ENCODE measurements at regions not wholly inside any gene's neighbourhood (a gene's known extent, or its start where the extent isn't known, plus 50 kb on each side); places are given as distances from the start of the nearest gene placed in this dataset.
A peak's percentile ranks its signal among the peaks of the same experiment; 100 is the strongest.
"Not testable (repeated sequence)": the region's sequence is repeated elsewhere in the genome, so short reads cannot be mapped to it uniquely, and the experiment has no call there.

DNA sequence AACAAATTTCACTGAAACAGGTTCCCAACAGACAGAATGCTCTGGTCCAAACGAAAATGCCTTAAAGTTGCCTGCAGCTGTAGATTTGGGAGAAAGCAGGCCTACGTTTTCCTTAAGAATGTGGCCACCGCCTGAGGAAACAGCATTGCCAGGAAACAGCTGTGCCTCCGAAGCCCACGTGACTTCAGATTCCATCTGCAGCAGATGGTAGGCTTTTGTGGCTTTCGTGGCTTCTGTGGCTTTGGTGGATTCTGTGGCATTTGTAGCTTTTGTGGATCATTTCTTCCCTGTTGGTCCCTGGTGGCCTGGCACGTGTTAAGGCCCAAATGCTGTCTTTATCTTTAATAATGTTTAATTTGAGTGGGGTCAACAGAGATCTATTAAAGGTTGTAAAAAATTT is 222.9 kb downstream of the TTLL2 start:
- peak; percentile 8 for DNase-seq
- in situ Hi-C loops (cut with HindIII; ENCODE audit: low pct_ligation_motif_present, low pct_unique_long_range_greater_than_20kb, low sequenced_read_pairs) = no loop called here

DNA sequence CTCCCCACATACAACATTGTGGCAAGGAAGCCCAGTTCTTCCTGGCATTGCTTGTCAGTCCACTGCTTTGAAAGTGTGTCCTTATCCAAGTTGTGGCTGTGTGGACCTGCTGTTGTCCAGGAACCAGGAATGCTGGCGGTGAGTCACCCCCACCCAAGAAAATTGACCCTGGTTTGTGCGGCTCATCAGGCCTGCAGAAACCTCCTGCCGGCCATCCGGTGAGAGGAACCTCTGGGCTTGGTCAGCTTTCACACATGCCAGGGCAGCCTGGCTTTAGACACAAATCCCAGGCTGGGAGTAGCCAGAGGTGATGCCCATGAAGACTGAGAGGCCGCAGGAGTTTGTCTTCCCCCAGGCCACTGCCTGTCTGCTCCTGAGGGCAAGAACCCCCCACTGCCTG is 223.6 kb downstream of the TTLL2 start:
- DNase-seq = no peak
- in situ Hi-C loops (cut with HindIII; ENCODE audit: low pct_ligation_motif_present, low pct_unique_long_range_greater_than_20kb, low sequenced_read_pairs) = no loop called here

DNA sequence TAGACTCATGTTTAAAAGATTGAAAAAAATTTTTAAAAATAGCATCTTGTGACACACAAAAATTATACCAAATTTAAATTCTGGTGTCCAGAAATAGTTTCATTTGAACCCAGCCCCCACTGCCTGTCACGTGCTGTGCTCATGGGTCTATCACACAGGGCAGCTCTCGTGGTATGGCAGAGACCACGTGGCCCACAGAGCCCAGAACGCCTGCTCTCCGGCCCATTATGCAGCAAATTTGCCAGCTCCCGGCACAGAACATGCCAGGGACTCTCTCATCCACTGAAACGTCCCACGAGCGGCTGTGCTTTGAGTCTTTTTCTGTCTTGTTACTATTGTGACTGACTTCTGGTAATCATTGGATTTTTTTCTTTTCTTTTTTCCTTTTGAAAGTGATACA is 224.3 kb downstream of the TTLL2 start:
- no peak for DNase-seq
- in situ Hi-C loops (cut with HindIII; ENCODE audit: low pct_ligation_motif_present, low pct_unique_long_range_greater_than_20kb, low sequenced_read_pairs) = no loop called here

DNA sequence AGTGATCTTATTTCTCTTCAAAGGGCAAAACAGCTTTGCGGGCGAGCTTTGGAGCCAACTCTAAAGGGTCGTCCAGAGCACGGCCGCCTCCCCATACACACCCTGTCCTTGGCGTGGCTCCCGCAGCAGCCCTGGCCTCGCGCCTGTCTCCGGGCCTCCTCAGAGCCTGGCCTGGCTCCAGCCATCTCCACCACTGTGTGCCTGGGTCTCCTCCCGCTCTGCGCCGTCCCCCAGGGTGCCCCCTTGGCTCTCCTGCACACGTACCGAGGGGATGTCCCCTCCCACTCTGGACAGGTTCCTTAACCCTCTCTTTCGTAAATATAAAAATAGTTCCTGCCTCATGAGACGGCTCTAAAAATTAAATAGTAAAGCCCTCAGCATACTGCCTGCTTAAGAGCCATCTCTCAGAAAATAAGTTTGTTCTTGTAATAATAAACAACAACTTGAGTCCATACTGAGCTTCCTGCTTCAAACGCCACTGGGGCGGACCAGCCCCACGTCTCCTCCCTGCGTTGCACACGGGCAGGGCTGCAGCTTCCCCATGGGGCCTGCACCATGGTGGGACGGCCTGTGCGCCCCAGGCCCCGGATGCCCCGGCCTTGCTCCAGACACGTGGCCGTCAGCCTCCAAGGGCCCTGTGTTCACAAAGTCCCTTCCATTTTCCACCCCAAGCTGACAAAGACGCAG is 226.2 kb downstream of the TTLL2 start:
- in situ Hi-C loops (cut with HindIII; ENCODE audit: low pct_ligation_motif_present, low pct_unique_long_range_greater_than_20kb, low sequenced_read_pairs) = no loop called here

DNA sequence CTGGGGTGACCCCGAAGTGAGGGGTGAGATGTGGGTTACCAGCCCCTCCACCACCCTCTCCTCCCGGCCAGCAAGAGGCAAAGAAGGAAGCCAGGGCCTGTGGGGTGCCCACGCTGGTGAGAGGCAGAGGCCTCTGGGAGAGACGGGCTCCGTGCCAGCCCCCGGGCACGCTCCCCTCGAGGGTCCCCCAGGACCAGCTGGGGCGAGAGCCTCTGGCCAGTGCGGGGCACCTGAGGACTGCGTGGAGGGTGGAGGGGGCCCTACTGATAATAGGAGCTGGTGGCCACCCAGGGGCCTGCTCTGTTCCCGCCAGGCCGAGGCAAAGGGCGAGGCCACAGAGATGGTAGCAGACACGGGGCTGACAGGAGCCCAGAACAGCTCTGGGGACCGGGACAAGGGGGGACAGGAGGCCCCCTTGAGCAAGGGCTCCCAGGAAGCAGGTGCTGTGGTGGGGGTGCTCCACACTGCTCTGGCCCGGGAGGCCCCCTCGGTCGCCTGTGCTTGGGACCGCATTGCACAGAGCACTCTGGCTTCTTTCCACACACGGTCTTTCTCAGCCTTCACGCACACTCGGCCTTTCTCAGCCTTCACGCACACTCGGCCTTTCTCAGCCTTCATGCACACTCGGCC is 226.9 kb downstream of the TTLL2 start:
- DNase-seq = no peak
- in situ Hi-C loops (cut with HindIII; ENCODE audit: low pct_ligation_motif_present, low pct_unique_long_range_greater_than_20kb, low sequenced_read_pairs) = no loop called here

More for the DNA sequence above, 226.2 kb downstream of the TTLL2 start:
- no peak for DNase-seq

DNA sequence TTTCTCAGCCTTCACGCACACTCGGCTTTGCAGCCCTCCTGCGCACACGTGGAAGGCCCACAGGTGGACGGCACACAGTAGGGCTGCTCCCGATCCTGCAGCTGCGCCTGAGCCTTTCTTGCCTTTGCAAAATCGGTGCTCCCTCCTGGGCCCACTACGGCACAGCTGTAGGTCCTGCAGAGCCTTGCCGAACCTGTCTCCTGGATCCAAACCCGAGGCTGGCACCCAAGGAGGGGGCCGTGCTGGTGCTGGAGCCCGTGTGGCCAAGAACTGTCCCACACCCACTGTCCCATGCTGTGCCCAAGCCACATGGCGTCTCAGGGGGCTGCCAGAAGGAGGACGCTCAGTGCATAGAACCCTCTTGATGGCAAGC is 227.4 kb downstream of the TTLL2 start:
- in situ Hi-C loops (cut with HindIII; ENCODE audit: low pct_ligation_motif_present, low pct_unique_long_range_greater_than_20kb, low sequenced_read_pairs) = no loop called here
- DNase-seq = no peak

DNA sequence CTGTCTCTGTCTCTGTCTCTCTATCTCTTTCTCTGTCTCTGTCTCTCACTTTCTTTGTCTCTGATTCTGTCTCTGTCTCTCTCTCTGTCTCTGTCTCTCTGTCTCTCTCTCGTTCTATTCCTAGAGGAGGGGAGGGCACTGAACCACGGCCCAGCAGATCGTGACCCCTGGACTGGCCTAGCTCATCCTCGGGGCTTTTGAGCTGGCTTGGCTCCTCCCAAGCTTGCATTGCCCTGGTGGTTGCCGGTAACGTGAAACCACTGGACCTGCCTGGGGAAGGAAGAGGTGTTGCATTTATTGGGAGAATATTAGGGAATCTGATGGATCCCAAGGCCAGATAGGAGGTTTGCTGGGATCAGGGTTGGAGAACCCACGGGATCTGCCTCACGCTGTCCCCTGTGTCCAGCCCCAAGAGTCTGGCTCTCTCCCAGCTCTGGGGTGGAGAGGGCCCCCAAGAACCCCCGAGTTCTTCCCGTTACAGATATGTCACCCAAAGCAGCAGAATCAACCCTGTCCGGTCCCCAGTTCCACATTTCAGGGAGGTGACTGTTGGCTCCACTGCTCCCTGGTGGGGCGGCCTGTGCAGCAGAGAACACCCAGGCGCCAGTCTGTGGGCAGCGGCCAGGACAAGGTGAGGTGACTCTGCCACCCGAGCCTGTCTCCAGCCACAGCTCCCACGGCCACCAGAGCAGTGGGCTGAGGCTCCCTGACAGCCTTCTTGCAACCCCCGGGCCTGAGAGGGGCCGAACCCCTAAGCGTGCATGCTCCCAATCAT is 228.3 kb downstream of the TTLL2 start:
- in situ Hi-C loops (cut with HindIII; ENCODE audit: low pct_ligation_motif_present, low pct_unique_long_range_greater_than_20kb, low sequenced_read_pairs) = no loop called here
- DNase-seq = no peak

DNA sequence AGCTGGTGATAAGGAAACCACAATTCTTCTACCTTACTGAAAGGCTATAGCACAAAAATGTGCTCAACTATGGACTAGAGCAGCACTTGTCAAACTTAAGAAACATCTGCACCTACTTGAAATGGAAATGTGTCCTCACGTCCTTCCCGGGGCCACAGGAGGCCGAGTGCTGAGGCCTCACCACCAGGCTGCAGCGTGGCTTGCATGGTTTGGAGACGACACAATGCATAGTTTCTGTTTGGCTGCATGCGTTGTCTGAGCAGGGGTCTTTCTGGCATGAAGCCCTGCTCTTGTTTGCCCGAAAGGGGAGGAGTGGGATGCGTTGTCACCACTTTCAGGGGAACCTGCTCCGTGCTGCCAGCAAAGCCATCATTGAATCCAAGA is 228.8 kb downstream of the TTLL2 start:
- in situ Hi-C loops (cut with HindIII; ENCODE audit: low pct_ligation_motif_present, low pct_unique_long_range_greater_than_20kb, low sequenced_read_pairs) = no loop called here
- no peak for DNase-seq

DNA sequence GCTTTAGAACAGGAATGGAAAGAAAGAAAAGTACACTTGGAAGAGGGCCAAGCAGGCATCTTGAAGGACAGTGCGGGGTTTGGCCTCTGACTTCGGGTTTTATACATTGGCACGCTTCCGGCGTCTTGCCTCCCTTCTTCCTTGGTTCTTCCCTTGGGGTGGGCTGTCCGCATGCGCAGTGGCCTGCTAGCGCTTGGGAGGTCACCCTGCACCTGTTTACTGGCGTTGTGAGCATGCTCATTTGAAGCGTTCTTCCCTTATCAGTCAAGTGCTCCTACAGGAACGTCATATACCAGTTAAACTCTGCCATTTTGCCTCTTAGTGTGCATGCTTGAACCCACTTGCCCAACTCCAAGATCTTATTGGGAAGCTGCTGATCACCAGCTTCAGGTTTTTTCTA is 230.0 kb downstream of the TTLL2 start:
- DNase-seq = no peak
- in situ Hi-C loops (cut with HindIII; ENCODE audit: low pct_ligation_motif_present, low pct_unique_long_range_greater_than_20kb, low sequenced_read_pairs) = no loop called here

DNA sequence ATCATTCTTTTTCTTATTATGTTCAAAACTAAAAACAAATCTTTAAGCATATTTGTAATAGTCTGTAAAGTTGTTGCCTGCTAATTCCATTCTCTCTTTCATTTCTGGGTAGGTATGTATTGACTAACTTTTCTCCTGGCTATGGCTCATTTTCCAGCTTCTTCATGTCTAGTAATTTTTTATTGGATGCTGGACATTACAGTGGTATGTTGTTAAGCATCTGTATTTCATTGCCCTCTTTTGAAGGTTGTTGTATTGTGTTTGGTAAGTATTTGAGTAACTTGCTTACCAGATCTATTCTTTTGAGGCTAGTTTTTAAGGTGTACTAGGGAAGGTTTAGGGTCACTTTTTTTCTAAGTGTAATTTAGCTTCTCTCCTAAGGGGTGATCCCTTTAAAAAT is 230.9 kb downstream of the TTLL2 start:
- in situ Hi-C loops (cut with HindIII; ENCODE audit: low pct_ligation_motif_present, low pct_unique_long_range_greater_than_20kb, low sequenced_read_pairs) = no loop called here
- DNase-seq = no peak

DNA sequence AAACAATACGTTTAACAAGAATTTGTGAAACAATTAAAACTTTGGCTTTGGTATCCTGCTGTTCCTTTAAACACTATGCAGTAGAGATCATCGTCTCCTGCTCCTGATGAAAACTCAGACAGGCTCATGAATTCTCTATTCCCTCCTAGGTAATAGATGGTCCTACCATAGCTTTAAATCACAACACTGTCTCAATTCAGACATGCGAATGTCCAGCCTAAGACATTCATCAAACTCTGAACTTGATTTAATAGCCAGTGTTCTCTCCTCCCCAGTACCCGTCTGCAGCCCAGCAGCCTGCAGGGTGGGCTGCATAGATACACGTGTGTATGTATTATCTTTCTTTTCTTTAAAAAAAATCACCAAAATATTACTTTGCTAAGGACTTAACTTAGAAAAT is 232.8 kb downstream of the TTLL2 start:
- no peak for DNase-seq
- in situ Hi-C loops (cut with HindIII; ENCODE audit: low pct_ligation_motif_present, low pct_unique_long_range_greater_than_20kb, low sequenced_read_pairs) = no loop called here

DNA sequence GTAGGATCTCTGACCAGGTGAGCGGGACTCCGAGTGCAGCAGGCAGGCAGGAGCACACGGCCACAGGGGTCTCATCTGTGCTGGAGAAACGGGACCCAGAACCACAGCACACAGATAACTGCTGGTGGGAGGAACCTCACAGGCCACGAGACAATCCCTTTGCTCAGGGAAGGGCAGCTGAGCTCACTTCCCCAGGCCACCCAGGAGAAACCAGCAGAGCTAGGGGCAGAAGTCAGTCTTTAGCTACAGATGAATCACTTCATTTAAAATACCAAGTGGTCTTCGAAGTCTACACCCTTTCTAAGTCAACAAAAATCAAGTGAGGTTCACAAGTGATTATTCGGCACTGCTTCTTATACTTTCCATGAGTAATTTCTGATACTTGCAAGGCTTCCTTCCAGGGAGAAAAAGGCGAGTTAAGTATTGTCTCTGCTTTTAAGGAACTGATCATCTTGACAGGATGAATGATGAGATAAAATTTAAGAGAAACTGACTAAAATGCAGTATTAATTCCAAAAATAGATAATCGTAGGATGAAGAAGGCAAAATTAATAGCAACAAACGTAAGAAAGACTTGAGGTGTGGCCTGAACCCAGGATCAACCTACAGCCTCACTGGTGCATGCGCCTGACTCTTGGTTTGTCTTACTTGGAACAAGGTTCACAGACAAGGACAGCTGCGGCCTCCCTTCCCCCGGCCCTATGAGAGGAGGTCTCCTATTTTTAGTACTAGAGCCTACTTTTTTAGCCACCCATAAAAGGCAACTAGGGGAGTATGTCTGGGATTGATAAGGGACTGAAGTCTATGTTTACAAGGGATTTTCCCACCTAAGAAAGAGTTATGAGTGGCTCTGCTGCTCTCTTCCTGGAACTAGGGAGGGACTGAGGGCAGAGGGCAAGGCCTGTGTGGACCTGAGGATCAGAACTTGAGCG is 233.6 kb downstream of the TTLL2 start:
- in situ Hi-C loops (cut with HindIII; ENCODE audit: low pct_ligation_motif_present, low pct_unique_long_range_greater_than_20kb, low sequenced_read_pairs) = no loop called here
- no peak for DNase-seq

DNA sequence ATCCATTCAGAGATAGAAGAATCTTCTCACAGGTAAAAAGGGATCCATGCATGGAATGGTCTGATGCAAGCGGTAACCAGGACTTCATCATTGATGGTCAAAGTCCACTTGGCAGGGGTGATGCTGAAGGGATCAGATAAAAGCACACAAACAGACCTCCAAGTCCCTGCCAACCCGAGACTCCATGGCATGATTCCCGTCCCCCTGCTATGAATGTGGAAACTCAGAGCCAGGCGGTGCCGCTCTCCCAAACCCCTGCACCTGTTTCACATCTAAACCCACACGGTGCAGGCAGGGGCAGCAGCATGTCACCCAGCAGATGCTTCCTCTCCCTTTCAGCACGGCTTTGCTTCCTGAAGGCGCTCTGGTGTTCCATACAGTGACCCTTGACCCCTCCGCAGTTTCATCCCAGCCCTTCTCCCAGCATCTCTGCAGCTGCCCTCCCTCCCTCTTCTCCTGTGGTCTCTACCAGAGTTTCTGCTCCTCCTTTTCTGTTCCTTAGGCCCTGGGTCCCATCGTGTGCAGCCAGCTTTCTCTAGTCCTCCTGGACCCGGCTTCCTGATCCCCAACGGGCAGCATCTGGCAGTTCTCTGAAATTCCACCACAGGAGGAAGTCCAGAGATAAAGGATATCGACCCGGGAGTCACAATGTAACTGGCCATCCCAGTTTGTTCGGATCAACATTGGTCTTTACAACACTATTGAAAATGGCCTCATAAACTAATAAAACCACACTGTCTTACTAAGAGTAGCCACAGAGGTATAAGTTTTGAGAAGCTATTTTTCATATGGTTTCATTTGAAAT is 235.0 kb downstream of the TTLL2 start:
- in situ Hi-C loops (cut with HindIII; ENCODE audit: low pct_ligation_motif_present, low pct_unique_long_range_greater_than_20kb, low sequenced_read_pairs) = no loop called here
- no peak for DNase-seq

DNA sequence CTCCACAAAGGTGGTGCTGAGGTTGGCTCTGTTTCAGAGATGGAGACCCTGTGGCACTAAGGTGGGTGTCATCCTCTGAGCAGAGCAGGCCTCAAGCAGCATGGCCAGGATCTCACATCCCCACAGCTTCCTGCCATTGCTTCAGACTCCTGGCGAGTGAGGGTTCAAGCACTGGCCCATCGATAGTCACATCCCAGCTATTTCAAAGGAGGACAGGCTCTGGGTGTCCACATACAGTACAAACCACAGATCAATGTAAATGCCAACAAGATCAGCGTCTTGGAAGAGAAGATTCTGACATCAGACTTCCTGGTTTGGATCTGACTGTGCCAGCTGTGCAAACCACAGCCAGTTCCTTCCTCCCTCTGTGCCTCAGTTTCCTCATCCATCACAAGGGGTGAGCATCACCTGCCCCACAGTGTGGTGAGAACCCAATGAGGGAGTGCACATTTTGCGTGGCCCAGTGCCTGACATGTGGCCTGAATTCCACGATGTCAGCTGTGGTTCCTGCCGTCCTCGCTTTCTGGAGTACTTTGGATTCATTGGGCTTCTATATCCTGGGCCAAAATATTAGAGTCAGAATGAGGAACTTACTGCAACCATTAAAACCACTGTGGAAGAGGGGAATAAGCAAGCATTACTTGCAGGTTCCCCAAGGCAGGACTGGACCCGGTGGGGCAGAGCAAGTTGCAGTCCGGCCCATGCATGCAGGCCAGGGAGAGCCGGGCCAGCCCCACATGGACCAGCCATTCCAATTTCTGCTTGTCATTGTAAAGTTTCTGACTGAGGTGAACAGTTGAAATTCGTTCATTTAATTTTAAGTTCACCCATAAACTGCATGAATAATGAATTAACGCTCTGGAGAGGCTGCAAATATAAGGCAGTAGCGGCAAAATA is 236.0 kb downstream of the TTLL2 start:
- in situ Hi-C loops (cut with HindIII; ENCODE audit: low pct_ligation_motif_present, low pct_unique_long_range_greater_than_20kb, low sequenced_read_pairs) = no loop called here
- DNase-seq = no peak

DNA sequence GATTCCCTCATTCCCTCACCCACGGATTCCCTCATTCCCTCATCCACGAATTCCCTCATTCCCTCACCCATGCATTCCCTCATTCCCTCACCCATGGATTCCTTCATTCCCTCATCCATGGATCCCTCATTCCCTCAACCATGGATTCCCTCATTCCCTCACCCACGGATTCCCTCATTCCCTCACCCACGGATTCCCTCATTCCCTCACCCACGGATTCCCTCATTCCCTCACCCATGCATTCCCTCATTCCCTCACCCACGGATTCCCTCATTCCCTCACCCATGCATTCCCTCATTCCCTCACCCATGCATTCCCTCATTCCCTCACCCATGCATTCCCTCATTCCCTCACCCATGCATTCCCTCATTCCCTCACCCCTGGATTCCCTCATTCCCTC is 238.0 kb downstream of the TTLL2 start:
- DNase-seq; in situ Hi-C loops (cut with HindIII; ENCODE audit: low pct_ligation_motif_present, low pct_unique_long_range_greater_than_20kb, low sequenced_read_pairs): not testable (repeated sequence)

DNA sequence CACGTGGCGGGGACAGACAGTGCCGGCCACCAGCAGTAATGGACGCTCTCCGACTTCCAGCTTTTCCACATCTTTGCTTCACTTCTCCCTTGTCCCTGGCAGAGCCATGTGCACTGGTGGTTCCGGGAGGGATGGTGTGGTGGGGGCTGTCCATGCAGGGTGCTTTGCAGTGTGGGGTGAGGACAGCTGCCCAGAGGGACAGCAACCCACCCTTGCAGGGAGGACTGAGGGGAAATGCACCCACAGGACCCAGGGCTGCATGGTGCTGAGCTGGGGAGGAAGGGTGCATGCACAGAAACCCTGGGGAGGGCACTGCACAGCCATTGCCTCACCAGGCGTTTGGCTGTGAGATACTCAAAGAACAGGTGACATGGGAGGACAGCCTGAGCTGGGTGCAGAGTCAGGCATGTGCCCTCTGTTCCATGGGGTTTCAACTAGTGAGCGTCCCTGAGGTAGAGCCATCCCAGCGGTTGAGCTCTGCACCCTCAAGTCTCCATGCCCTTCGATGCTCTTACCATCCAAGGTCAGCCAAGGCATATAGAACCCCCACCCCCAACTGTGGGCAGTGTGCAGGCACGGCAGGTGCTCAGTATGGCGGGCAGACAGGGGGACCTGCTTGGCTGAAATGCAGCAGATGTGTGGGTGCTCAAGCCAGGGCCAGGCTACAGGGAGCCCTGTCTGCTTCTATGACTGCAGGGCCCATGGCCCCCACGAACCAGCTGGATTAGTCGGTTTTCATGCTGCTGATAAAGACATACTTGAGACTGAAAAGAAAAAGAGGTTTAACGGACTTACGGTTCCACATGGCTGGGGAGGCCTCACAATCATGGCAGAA is 239.7 kb downstream of the TTLL2 start:
- no peak for DNase-seq
- in situ Hi-C loops (cut with HindIII; ENCODE audit: low pct_ligation_motif_present, low pct_unique_long_range_greater_than_20kb, low sequenced_read_pairs) = no loop called here
